ENCODE measurements at regions not wholly inside any gene's neighbourhood (a gene's known extent, or its start where the extent isn't known, plus 50 kb on each side); places are given as distances from the start of the nearest gene placed in this dataset.

GRCh38 chr10:83178526-83178925 is 960.8 kb upstream of the GHITM start:
- DNase-seq (ENCODE audit: low read depth): no peak
- no peak for TF ChIP-seq CTCF (IDR thresholded peaks at IDR 0.05; ENCODE audit: insufficient read depth, low read depth, low read length, missing control alignments)
- H3K4me3 ChIP-seq (ENCODE audit: low read depth, low read length): no peak overlapping the region

- no peak for TF ChIP-seq CTCF (IDR thresholded peaks at IDR 0.05; ENCODE audit: insufficient read depth, low read depth, low read length, missing control alignments)
- no peak overlapping the region for H3K4me3 ChIP-seq (ENCODE audit: low read depth, low read length)
- no peak for DNase-seq (ENCODE audit: low read depth)
Measured at GRCh38 chr10:83179371-83179770, 959.9 kb upstream of the GHITM start.

GRCh38 chr10:83182076-83182475 is 957.2 kb upstream of the GHITM start:
- H3K4me3 ChIP-seq (ENCODE audit: low read depth, low read length): no peak overlapping the region
- DNase-seq (ENCODE audit: low read depth): no peak
- TF ChIP-seq CTCF (IDR thresholded peaks at IDR 0.05; ENCODE audit: insufficient read depth, low read depth, low read length, missing control alignments): no peak

GRCh38 chr10:83184641-83185040 is 954.7 kb upstream of the GHITM start:
- no peak for TF ChIP-seq CTCF (IDR thresholded peaks at IDR 0.05; ENCODE audit: insufficient read depth, low read depth, low read length, missing control alignments)
- DNase-seq (ENCODE audit: low read depth): no peak
- no peak overlapping the region for H3K4me3 ChIP-seq (ENCODE audit: low read depth, low read length)

GRCh38 chr10:83190614-83191013 is 948.7 kb upstream of the GHITM start:
- H3K4me3 ChIP-seq (ENCODE audit: low read depth, low read length): no peak overlapping the region
- TF ChIP-seq CTCF (IDR thresholded peaks at IDR 0.05; ENCODE audit: insufficient read depth, low read depth, low read length, missing control alignments): no peak
- DNase-seq (ENCODE audit: low read depth): peak; percentile 7

GRCh38 chr10:83193026-83193425 is 946.3 kb upstream of the GHITM start:
- no peak overlapping the region for H3K4me3 ChIP-seq (ENCODE audit: low read depth, low read length)
- no peak for TF ChIP-seq CTCF (IDR thresholded peaks at IDR 0.05; ENCODE audit: insufficient read depth, low read depth, low read length, missing control alignments)
- DNase-seq (ENCODE audit: low read depth): no peak

- DNase-seq (ENCODE audit: low read depth): no peak
- TF ChIP-seq CTCF (IDR thresholded peaks at IDR 0.05; ENCODE audit: insufficient read depth, low read depth, low read length, missing control alignments): no peak
- H3K4me3 ChIP-seq (ENCODE audit: low read depth, low read length): no peak overlapping the region
Measured at GRCh38 chr10:83195021-83195420, 944.3 kb upstream of the GHITM start.
